OCI-LY7 (cell line): ENCODE measurements at regions not wholly inside any gene's neighbourhood (a gene's known extent, or its start where the extent isn't known, plus 50 kb on each side); places are given as distances from the start of the nearest gene placed in this dataset.

Experiments
- BruUV-seq: library from RNA; stranded (reverse); fragments of 400-500 nt; replicated peaks from 2 replicates; lab custom pipeline; 2021; lab: Mats Ljungman, UMichigan
- CTCF ChIA-PET: fragments of 300-600 bp; sonication (Branson Sonifier 250); formaldehyde crosslinking; loops from one replicate; lab custom pipeline; 2022; ENCODE audit warnings: antibody characterized with exemption; ENCODE audit not compliant: unreplicated experiment; lab: Charles Lee
- POLR2A ChIA-PET: fragments of 300-600 bp; sonication (Branson Sonifier 250); formaldehyde crosslinking; loops from one replicate; lab custom pipeline; 2022; ENCODE audit warnings: antibody characterized with exemption; lab: Charles Lee
- DNase-seq: peaks from one replicate; pipeline ENCODE4 v3.0.0-alpha.2; 2015; ENCODE audit warnings: low spot score
- H2AFZ ChIP-seq: fragments of 200-600 bp; sonication (generic), shearing (Covaris generic); 2 replicates; pipeline ENCODE4 v1.6.1; 2014; ENCODE audit warnings: mild to moderate bottlenecking, antibody characterized with exemption, low read length, moderate library complexity
- H3K27ac ChIP-seq: fragments of 200-600 bp; sonication (generic); 2 replicates; pipeline ENCODE4 v1.5.1; 2014; ENCODE audit warnings: mixed run types, low read depth, mild to moderate bottlenecking, moderate library complexity, low read length, inconsistent platforms; ENCODE audit not compliant: poor library complexity, severe bottlenecking
- H3K36me3 ChIP-seq: fragments of 200-600 bp; sonication (generic); 2 replicates; pipeline ENCODE4 v1.6.1; 2014; ENCODE audit warnings: mild to moderate bottlenecking, antibody characterized with exemption, low read length, moderate library complexity, mixed read lengths; ENCODE audit not compliant: insufficient read depth
- H3K4me1 ChIP-seq: fragments of 200-600 bp; sonication (generic); 2 replicates; pipeline ENCODE4 v1.5.1; 2014; ENCODE audit warnings: mild to moderate bottlenecking, low read length; ENCODE audit not compliant: insufficient read depth, poor library complexity, severe bottlenecking
- H3K4me2 ChIP-seq: fragments of 200-600 bp; sonication (generic); 2 replicates; pipeline ENCODE4 v1.6.1; 2014; ENCODE audit warnings: mild to moderate bottlenecking, low read length
- H3K4me3 ChIP-seq: fragments of 200-600 bp; sonication (generic); 2 replicates; pipeline ENCODE4 v1.5.1; 2014; ENCODE audit warnings: mild to moderate bottlenecking, low read depth, low read length; ENCODE audit not compliant: poor library complexity, severe bottlenecking
- H3K79me2 ChIP-seq: fragments of 200-600 bp; sonication (generic); 2 replicates; pipeline ENCODE4 v1.6.1; 2016; ENCODE audit warnings: low read depth, mild to moderate bottlenecking, low read length, moderate library complexity, mixed read lengths; ENCODE audit not compliant: insufficient read depth
- H3K9me2 ChIP-seq: fragments of 200-600 bp; sonication (generic); 2 replicates; pipeline ENCODE4 v1.6.1; 2016; ENCODE audit warnings: mild to moderate bottlenecking, low read length, mixed read lengths; ENCODE audit not compliant: insufficient read depth
- H3K9me3 ChIP-seq: fragments of 200-600 bp; sonication (generic); 2 replicates; pipeline ENCODE4 v1.6.1; 2014; ENCODE audit warnings: mild to moderate bottlenecking, mixed run types, low read length, mixed read lengths
- H4K20me1 ChIP-seq: fragments of 200-600 bp; sonication (generic); 2 replicates; pipeline ENCODE4 v1.6.1; 2014; ENCODE audit warnings: mild to moderate bottlenecking, antibody characterized with exemption, low read length, moderate library complexity, mixed read lengths; ENCODE audit not compliant: insufficient read depth
- CTCF ChIP-seq: fragments of 200-600 bp; sonication (generic); conservative IDR thresholded peaks from 2 replicates; pipeline ENCODE4 v1.5.1; 2014; ENCODE audit warnings: mild to moderate bottlenecking, antibody characterized with exemption, low read length, moderate library complexity, mixed read lengths
- EZH2phosphoT487 ChIP-seq: fragments of 200-600 bp; sonication (generic); IDR thresholded peaks from 2 replicates; pipeline ENCODE4 v1.6.1; 2018; ENCODE audit warnings: low read depth, borderline replicate concordance, mild to moderate bottlenecking, mixed run types, antibody characterized with exemption, low read length, moderate library complexity, mixed read lengths
- intact Hi-C: fragments of 100-400 bp; cut with micrococcal nuclease; formaldehyde crosslinking; loops from one replicate; pipeline ENCODE4 v1.10.0; 2022; ENCODE audit not compliant: unreplicated experiment

- Histone ChIP-seq H3K79me2 (no peaks in the 10 kb centered on the region), H3K27ac (no peak overlapping the region), H3K36me3 (no peaks in the 10 kb centered on the region), H3K4me1 (peaks cover 30% of the 10 kb centered on the region), H3K9me3 (no peaks in the 10 kb centered on the region; the same call in 1 of the 2 replicates), H4K20me1 (no peaks in the 10 kb centered on the region), H3K4me2 (no peak overlapping the region), H3K4me3 (no peak overlapping the region), H3K9me2 (no peaks in the 10 kb centered on the region), H2AFZ (no peak overlapping the region)
- no TSS peak for BruUV-seq
- ChIA-PET CTCF (no interaction called here), POLR2A (interaction anchor here (0.7 kb wide), 1 partner anchor 257 kb away, joined by 3 read pairs; no protein-coding TSS in a partner anchor)
- intact Hi-C loops = no loop called here
- no peak for DNase-seq
- TF ChIP-seq CTCF (no peak), EZH2phosphoT487 (no peak)
These were observed 145.6 kb downstream of the MRPL39 start for GRCh38 chr21:25461725-25462124.

- DNase-seq = no peak
- peaks cover 31% of the 10 kb centered on the region for H3K4me1 ChIP-seq
- no peak overlapping the region for H3K27ac ChIP-seq
- no peak overlapping the region for H3K4me2 ChIP-seq
- no peak overlapping the region for H3K4me3 ChIP-seq
- intact Hi-C loops = no loop called here
- no peaks in the 10 kb centered on the region; the same call in 1 of the 2 replicates for H3K9me3 ChIP-seq
- no peaks in the 10 kb centered on the region for H4K20me1 ChIP-seq
- no peak overlapping the region for H2AFZ ChIP-seq
- no peaks in the 10 kb centered on the region for H3K36me3 ChIP-seq
- no peaks in the 10 kb centered on the region for H3K9me2 ChIP-seq
- H3K79me2 ChIP-seq = no peaks in the 10 kb centered on the region
- no TSS peak for BruUV-seq
- CTCF ChIA-PET = no interaction called here
- TF ChIP-seq EZH2phosphoT487 = no peak
- TF ChIP-seq CTCF = no peak
- POLR2A ChIA-PET = no interaction called here
These were observed 147.3 kb downstream of the MRPL39 start for GRCh38 chr21:25459993-25460392.

- peak; percentile 3 for DNase-seq
- Histone ChIP-seq H3K9me2 (no peaks in the 10 kb centered on the region), H3K79me2 (no peaks in the 10 kb centered on the region), H2AFZ (no peak overlapping the region), H3K9me3 (no peaks in the 10 kb centered on the region; the same call in 1 of the 2 replicates), H3K27ac (no peak overlapping the region), H3K36me3 (no peaks in the 10 kb centered on the region), H3K4me2 (peak overlapping the region; percentile 27), H3K4me3 (no peak overlapping the region), H4K20me1 (no peaks in the 10 kb centered on the region), H3K4me1 (peaks cover 31% of the 10 kb centered on the region)
- no TSS peak for BruUV-seq
- intact Hi-C loops = no loop called here
- TF ChIP-seq EZH2phosphoT487 (no peak), CTCF (no peak)
- CTCF ChIA-PET = no interaction called here
- POLR2A ChIA-PET = no interaction called here
These were observed 147.9 kb downstream of the MRPL39 start for GRCh38 chr21:25459365-25459764.
